ENCODE measurements at regions not wholly inside any gene's neighbourhood (a gene's known extent, or its start where the extent isn't known, plus 50 kb on each side); places are given as distances from the start of the nearest gene placed in this dataset.
A peak's percentile ranks its signal among the peaks of the same experiment; 100 is the strongest.
"Not testable (repeated sequence)": the region's sequence is repeated elsewhere in the genome, so short reads cannot be mapped to it uniquely, and the experiment has no call there.

DNA sequence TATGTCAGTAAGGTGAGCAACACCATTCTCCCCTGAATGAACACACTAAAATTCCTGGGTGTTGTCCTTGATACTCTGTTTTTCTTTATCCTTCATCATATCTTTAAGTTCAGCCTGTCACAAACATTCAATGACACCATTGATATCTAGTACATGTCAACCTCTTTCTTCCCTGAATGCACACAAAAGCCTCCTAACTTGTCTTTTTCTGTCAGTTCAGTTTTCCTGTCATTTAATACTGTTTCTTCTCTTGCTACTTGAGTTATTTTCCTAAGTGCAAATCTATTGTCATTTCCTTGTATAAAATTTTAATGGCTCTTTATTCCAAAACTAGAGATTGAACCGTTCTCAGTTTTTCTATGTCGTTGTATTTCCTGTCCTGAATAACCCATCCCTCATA is 1107.6 kb upstream of the SLC39A10 start:
- ATAC-seq (no peak), DNase-seq (no peak)
- intact Hi-C loops (cut with DNase I): no loop called here
- H3K9me3 ChIP-seq: no peaks in the 10 kb centered on the region
- H3K27me3 ChIP-seq: no peaks in the 10 kb centered on the region
- no peaks in the 10 kb centered on the region for H3K4me1 ChIP-seq
- H3K36me3 ChIP-seq: no peaks in the 10 kb centered on the region
- no peak overlapping the region for H3K4me3 ChIP-seq
- no peak overlapping the region for H3K27ac ChIP-seq
- TF ChIP-seq CTCF (IDR thresholded peaks at IDR 0.05): no peak

DNA sequence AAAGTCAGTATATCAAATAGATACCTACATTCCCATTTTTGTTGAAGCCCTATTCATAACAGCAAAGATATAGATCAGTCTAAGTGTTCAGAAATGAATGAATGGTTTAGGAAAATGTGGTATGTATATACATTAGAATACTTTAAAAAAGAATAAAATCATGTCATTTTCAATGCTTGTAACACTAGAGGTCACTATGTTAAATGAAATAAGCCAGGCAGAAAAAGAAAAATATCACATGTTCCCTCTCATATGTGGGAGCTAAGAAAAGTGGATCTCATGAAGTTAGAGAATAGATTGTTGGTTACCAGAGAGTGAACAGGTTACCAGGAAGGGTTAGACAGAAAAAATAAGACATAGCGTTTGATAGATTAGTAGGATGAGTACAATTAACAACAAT is 1111.0 kb upstream of the SLC39A10 start:
- ATAC-seq (peak; percentile 23), DNase-seq (peak in 1 of 4 donors; percentile 2)
- Histone ChIP-seq H3K9me3 (no peaks in the 10 kb centered on the region), H3K4me1 (no peaks in the 10 kb centered on the region), H3K36me3 (no peaks in the 10 kb centered on the region), H3K4me3 (no peak overlapping the region), H3K27me3 (no peaks in the 10 kb centered on the region), H3K27ac (no peak overlapping the region)
- TF ChIP-seq CTCF (IDR thresholded peaks at IDR 0.05): no peak
- intact Hi-C loops (cut with DNase I): no loop called here

DNA sequence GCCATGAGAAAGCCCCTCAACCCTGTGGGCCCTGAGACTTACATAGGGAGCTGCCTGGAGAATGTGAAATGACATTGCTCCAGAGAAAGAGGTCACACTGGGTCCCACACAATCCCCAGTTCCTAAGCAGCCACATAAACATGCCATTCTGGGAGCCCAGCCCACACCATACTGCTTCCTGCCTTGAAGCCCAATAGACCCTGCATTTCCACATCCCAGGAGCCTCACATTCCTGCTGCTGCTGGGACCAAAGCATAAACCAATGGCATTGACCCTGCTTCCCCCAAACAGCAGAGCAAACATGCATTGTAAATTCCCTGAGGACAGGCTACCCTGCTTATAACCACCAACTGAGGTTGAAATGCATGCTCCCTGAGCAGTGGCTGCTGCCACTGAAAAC is 1117.6 kb upstream of the SLC39A10 start:
- Histone ChIP-seq H3K27ac (no peak overlapping the region), H3K4me3 (no peak overlapping the region), H3K36me3 (no peaks in the 10 kb centered on the region), H3K9me3 (no peaks in the 10 kb centered on the region), H3K27me3 (no peaks in the 10 kb centered on the region), H3K4me1 (no peaks in the 10 kb centered on the region)
- no peak for TF ChIP-seq CTCF (IDR thresholded peaks at IDR 0.05)
- no peak for ATAC-seq
- no peak for DNase-seq
- intact Hi-C loops (cut with DNase I): no loop called here

- no peak for TF ChIP-seq CTCF (IDR thresholded peaks at IDR 0.05)
- intact Hi-C loops (cut with DNase I): no loop called here
- ATAC-seq: no peak
- Histone ChIP-seq H3K36me3 (no peaks in the 10 kb centered on the region), H3K9me3 (peaks cover 0 to 1% of the 10 kb centered on the region in 2 donors), H3K4me3 (no peak overlapping the region), H3K4me1 (no peaks in the 10 kb centered on the region), H3K27ac (no peak overlapping the region), H3K27me3 (no peaks in the 10 kb centered on the region)
- DNase-seq: no peak
These were observed 1130.9 kb upstream of the SLC39A10 start for GRCh38 chr2:194526121-194526520.

DNA sequence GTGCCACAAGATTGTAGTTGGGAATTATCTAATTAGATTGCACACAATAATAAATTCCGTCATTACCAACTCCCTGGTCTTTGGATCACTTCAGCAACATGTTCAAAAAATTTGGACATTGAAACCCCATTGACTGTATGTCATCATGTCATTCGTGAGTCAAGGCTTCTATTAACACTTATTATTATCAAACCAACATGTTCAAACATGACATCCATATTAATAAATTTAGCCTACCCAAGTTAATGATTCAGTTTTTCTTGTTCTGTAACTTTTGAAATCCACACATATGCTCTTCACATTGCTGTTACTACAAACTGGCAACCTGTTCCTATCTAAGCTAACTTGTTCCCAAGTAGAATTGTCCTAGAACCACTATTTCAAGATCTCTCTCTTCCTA is 1142.7 kb upstream of the SLC39A10 start:
- TF ChIP-seq CTCF (IDR thresholded peaks at IDR 0.05): no peak
- no peak overlapping the region for H3K27ac ChIP-seq
- H3K4me3 ChIP-seq: no peak overlapping the region
- no peaks in the 10 kb centered on the region for H3K4me1 ChIP-seq
- intact Hi-C loops (cut with DNase I): no loop called here
- H3K36me3 ChIP-seq: no peaks in the 10 kb centered on the region
- peaks cover 0 to 13% of the 10 kb centered on the region in 2 donors for H3K9me3 ChIP-seq
- no peak for DNase-seq
- ATAC-seq: no peak
- H3K27me3 ChIP-seq: no peaks in the 10 kb centered on the region

GRCh38 chr2:194511070-194511469 is 1146.0 kb upstream of the SLC39A10 start:
- DNase-seq; ATAC-seq; H3K27me3 ChIP-seq; H3K4me3 ChIP-seq; H3K4me1 ChIP-seq; H3K27ac ChIP-seq; intact Hi-C loops (cut with DNase I); H3K36me3 ChIP-seq; H3K9me3 ChIP-seq: not testable (repeated sequence)

DNA sequence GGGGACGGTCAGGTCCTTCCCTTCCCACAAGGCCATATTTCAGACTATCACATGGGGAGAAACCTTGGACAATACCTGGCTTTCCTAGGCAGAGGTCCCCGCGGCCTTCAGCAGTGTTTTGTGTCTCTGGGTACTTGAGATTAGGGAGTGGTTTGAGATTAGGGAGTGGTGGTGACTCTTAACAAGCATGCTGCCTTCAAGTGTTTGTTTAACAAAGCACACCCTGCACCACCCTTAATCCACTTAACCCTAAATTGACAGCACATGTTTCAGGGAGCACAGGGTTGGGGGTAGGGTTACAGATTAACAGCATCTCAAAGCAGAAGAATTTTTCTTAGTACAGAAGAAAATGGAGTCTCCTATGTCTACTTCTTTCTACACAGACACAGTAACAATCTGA is 1152.2 kb upstream of the SLC39A10 start:
- H3K4me3 ChIP-seq; intact Hi-C loops (cut with DNase I); H3K36me3 ChIP-seq; H3K9me3 ChIP-seq; H3K27me3 ChIP-seq; ATAC-seq; H3K4me1 ChIP-seq; H3K27ac ChIP-seq: not testable (repeated sequence)
- DNase-seq: peak in 1 of 4 donors; percentile 24

Measured in left lung (tissue), 4 donors.